HG03520 (cell line): ENCODE measurements at regions not wholly inside any gene's neighbourhood (a gene's known extent, or its start where the extent isn't known, plus 50 kb on each side); places are given as distances from the start of the nearest gene placed in this dataset.

Experiments used
- ATAC-seq: cut with Tn5 transposase; IDR thresholded peaks from one replicate; pipeline ENCODE4 v1.9.1; 2021; ENCODE audit warnings: mild to moderate bottlenecking, moderate library complexity; ENCODE audit not compliant: unreplicated experiment

DNA sequence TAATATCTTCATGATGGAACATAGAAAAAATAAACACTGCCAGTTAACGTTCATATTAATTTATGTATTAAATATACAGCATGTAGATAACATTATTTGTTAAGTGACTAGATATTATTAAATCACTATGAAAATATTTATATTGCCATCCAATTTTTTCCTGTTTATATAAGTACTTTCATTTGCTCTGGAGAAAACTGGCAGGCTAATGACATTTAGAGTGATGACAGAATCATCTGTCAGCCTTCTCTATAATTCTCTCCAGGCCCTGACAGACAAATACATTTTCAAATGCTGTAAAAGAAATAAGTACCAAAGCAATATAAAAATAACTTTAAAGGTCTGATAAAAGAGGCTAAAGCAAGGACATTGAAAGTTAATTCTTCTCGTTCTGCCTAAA, 2556.7 kb upstream of the PCDH20 start:
- no peak for ATAC-seq

DNA sequence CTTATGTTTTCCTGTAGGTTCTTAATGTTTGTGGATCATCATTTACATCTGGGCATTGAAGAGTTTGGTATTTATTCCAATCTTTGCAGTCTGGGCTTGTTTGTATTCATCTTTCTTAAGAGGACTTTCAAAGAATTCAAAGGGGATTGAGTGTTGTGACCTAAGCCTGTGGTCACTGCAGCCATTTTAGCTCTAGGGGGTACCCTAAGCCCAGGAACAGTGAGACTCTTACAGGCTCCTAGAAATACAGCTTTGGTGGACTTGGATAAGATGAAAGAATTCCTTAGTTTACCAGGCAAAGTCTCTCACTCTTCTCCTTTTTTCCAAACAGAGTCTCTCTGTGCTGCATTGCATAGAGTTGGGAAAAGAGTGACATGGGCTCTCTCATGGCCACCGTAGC, 2539.0 kb upstream of the PCDH20 start:
- no peak for ATAC-seq

DNA sequence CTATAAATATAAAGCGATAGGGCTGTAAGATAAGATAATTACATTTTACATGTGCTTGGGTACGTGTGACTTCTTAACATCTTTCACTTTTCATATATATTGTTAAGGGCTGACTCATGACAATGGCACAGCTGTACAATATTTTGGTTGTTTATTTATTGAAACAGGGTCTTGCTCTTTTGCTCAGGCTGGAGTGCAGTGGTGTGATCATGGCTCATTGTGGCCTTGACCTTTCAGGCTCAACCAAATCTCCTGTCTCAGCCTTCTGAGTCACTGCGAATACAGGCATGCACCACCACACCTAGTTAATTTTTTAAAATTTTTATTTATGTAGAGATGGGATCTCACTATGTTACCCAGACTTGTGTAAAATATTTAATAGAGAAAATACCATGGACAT, 2532.4 kb upstream of the PCDH20 start:
- ATAC-seq, result no peak

DNA sequence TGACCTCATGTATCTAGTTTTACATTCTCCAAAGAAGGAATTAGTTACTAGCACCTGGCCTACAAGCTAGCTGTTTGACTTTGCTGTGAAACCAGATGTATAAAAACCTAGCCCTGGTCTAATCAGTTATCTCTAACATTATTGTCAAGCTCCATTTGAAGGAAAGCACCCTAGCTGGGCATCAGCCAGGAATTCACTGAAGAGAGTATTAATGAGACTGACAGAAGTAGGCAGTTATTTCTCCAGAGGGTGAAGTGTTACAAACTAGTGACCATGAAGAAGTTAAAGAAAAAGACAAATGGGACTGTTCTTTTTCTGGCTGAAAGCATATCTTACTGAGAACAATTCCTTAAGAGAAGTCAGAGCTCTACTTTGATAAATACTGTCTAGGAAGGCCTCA, 2529.3 kb upstream of the PCDH20 start:
- no peak for ATAC-seq

DNA sequence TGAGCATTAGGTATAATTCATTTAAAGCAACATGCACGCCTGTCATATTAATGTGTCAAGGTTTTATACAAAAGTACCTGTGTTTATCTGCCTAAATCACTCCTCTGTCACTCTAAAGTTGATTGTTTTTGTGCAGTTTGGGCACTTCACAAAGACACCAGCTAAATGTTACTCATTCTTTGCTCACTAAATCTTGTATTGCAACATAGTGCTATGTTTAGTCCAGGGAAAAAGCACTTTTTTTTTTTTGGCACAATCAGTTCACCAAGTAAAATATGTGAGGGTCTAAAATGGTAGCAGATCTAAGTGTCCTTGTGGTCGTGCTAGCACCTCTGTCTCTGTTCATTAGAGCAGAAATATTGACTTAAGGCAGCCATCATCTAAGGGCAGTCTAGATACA, 2526.7 kb upstream of the PCDH20 start:
- ATAC-seq, result no peak

DNA sequence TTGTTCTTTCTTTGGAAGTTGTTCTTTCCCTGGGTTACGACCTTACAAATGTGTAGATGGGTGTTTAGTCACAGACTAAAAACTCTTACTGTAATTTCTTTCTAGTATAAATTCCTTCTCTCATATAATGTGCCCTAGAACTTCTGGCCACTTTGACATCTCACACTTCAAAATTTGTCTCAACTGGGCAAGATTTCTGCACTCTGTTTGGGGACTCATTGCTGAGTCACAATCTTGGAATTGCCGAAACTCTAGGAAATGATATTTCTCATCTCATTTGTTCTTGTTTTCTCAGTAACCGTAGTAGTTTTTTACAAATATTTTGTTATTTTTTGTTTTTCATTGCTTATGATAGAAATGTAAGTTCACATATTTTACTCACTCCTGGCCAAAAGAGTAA, 2523.2 kb upstream of the PCDH20 start:
- no peak for ATAC-seq

DNA sequence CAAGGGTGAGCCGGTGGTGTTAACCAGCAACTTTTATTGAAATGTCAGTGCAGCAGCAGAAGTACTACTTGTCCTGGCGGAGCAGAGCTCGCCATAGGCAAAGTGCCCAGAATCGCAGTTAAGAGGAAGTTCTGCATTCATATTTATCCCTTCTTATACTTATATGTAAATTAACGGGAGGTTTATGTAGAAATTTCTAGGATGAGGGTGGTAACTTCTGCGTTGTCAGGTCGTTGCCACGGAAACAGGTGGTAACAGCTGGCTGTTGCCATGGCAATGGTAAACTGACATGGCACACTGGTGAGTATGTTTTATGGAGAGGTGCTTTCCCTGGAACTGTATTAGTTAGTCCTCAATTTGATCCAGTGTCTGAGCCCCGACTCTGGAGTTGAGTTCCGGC, 2494.9 kb upstream of the PCDH20 start:
- ATAC-seq, result no peak

GRCh38 chr13:63909726-63910375, 2494.2 kb upstream of the PCDH20 start:
- ATAC-seq, result no peak

DNA sequence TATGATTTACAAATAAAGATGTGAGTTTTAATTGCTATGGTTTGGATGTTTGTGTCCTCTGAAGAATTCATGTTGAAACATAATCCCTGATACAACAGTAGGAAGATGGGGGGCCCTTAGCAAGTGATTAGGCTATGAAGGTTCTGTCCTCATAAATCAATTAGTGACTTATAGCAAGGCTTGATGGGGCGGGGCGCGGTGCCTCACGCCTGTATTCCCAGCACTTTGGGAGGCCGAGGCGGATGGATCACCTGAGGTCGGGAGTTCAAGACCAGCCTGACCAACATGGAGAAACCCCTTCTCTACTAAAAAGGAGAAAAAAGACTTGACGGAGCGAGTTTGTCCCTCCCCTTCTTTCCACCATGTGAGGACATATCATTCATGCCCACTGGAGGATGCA, 2486.5 kb upstream of the PCDH20 start:
- ATAC-seq, result no peak

DNA sequence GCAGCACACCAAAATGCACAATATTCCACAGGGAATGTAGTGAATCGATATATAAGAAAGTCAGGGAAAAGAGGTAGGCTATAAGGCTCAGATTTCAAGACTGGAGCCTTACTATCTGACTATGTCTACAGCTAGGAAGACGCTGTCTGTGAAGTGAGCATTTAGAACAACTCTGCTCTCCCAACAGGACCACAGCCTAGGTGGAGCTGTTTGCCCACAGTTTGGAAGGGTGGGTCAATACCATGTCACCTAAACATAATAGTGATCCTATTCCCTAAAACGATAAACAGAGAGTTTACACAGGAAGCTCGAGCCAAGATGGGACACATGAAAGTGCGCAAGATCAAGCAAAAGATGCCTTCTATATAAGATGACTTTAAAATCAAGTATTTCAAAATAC, 2486.0 kb upstream of the PCDH20 start:
- no peak for ATAC-seq

- no peak for ATAC-seq
Observed at GRCh38 chr13:63900406-63900805, 2484.8 kb upstream of the PCDH20 start.

DNA sequence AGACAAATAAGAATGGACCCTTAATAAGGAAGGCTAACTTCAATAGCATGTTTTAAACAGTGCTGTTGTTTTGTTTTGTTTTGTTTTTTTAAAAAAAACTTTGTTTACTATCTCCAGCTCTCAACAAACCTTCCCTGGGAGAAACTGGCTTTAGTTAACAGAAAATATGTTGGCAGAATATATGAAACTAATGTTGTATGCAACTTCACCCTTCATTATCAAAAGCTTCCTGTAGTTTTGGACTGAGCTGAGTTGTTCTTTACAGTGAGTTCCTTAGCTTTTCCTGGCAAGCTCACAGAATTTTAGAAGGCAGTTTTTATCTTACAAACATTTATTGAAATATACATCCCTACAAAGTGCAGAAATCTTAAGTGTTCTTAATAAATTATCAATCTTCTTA, 2480.7 kb upstream of the PCDH20 start:
- ATAC-seq, result no peak

DNA sequence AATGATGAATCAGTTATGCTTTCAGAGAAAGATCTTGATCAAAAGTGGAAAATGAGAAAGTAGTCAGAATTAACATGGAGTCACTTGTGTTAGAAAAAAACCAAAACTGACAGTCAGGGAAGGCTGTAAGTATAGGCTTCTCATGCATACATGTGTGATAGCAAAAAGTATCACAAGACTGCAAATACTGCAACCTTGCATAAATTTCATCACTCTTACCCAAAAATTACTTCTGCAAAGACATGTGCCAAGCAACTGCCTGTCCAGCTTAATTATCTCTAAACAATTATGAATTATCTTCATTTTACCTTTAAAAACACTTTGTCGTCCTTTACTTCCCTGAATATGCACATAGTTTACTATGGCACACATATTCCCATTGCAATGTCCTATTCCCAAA, 2466.4 kb upstream of the PCDH20 start:
- no peak for ATAC-seq

DNA sequence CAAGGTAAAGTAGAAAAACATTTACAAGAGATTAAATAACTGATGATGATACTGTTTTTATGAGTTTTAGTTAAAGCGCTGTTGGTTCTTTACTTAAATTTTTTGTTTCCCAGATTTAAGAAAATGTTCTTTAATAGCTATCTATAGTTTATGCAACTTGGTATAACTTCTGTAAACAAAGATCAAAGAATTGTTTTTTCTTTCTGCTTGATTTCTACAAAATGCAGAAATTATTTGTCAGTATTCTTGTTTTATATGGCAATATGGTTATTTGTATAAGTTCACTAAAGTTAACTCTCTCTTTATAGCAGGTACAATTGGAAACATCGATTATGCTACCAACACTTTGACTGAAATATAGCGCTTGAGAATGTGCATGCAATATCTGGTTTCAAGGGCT, 2465.1 kb upstream of the PCDH20 start:
- no peak for ATAC-seq

DNA sequence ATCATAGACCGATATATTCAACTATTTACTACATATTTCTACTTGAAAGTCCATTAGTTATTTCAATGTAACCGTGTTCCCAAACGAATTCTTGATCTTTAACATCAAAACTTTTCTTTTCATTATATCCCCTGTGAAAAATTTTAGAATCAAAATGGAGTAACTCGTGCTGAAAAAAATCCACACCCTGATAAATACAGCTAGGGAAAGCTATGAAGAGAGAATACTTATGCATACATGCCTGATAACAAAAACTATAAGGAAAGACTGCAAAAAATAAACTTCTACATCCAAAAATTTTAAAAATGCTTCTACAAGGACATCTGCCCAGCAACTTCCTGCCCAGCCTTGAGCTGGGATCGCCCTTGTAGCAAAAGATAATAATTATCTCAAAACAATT, 2458.3 kb upstream of the PCDH20 start:
- ATAC-seq, result no peak

- ATAC-seq, result no peak
Observed at GRCh38 chr13:63864171-63864902, 2448.7 kb upstream of the PCDH20 start.

- ATAC-seq, result no peak
Observed at GRCh38 chr13:63855457-63856118, 2439.9 kb upstream of the PCDH20 start.

DNA sequence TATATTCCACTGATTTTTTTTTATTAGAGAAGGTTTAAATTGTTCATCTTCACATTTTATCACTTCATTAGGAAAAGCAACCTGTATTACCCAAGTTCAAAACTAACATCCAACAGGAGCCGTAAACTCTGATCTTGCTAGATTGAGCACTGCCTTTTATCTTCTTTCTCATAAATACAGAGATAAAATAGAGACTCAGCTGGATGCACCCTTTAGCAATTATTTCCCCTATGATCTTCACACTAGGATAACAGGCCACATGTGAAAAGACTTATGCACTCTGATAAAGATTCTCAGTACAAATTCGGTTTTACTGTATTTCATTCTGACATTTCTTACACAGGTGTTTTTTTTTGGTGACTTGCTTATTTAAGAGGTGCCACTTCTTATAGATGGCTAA, 2438.2 kb upstream of the PCDH20 start:
- ATAC-seq, result no peak

GRCh38 chr13:63851526-63851925, 2435.9 kb upstream of the PCDH20 start:
- no peak for ATAC-seq

DNA sequence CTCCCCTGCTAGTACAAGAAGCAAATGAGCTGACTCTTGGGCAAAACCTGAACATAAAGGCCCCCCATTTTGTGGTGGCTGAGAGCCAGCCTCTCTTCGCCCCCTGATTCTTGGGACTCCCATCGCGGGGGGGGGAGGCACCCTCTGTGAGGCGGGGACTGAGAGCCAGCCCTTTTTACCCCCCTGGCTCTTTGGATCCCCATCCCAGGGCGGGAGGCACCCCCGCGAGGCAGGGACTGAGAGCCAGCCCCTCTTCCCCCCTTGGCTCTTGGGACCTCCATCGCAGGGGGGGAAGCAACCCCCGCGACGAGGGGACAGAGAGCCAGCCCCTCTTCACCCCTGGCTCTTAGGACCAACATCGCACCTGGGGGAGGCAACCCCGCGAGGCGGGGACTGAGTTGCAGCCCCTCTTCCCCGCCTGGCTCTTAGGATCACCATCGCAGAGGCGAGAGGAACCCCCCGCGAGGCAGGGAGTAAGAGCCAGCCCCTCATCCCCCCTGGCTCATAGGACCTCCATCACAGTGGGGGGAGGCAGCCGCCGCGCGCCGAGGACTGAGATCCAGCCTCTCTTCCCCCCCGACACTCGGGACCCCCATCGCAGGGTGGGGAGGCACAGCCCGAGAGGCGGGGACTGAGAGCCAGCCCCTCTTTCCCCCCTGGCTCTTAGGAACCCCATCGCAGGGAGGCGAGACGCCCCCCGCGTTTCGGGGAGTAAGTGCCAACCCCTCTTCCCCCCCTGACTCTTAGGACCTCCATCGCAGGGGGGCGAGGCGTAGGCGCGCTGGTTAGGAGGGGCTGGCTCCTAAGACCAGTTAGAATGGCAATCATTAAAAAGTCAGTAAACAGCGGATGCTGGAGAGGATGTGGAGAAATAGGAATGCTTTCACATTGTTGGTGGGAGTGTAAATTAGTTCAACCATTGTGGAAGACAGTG, 2428.4 kb upstream of the PCDH20 start:
- no peak for ATAC-seq

DNA sequence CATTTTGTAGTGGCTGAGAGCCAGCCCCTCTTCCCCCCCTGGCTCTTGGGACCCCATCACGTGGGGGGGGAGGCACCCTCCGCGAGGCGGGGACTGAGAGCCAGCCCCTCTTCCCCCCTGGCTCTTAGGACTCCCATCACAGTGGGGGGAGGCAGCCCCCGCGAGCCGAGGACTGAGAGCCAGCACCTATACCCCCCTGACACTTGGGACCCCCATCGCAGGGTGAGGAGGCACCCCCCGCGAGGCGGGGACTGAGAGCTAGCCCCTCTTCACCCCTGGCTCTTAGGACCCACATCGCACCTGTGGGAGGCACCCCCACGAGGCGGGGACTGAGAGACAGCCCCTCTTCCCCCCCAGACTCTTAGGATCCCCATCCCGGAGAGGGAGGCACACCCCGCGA, 2426.5 kb upstream of the PCDH20 start:
- no peak for ATAC-seq
